Gastrocnemius medialis (tissue), 4 donors: ENCODE measurements at regions not wholly inside any gene's neighbourhood (a gene's known extent, or its start where the extent isn't known, plus 50 kb on each side); places are given as distances from the start of the nearest gene placed in this dataset.

Source experiments
- POLR2A ChIP-seq, 2 donors: fragments of 450-650 bp; IDR thresholded peaks; one replicate each; pipeline ENCODE4 v1.6.1; 2017; ENCODE audit warnings: antibody characterized with exemption in 2 of 2, mild to moderate bottlenecking in 2 of 2, moderate library complexity in 2 of 2
- TF ChIP-seq, protein P1 (sequence below), 5 experiments: fragments of 450-650 bp in 3 of 5; fragments of 200-600 bp in 2 of 5; sonication (generic) in 2 of 5; IDR thresholded peaks in 4 of 5; conservative IDR thresholded peaks in 1 of 5; 1 replicate in 4 of 5; 2 replicates in 1 of 5; pipeline ENCODE4 v1.5.1; 2016 to 2019; ENCODE audit warnings: antibody characterized with exemption in 5 of 5, mild to moderate bottlenecking in 3 of 5, moderate library complexity in 3 of 5

DNA sequence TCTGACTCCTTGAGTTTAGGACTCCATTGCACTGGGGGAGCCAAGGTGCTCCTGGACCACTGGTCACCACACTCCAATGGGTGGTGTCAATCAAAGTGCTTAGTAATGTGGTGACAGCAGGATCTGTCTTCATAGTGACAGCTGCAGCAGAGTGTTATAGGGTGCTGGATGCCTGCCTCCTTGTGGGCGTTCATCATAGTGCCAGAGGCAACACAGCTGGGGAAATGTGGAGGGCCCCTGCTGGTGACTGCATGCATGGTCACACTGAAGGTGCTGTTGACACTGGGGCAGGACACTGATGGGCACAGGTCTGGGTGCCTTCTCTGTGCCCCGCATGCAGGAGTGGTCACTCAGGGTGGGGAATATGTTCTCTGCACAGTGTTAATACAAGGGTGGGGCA, 177.5 kb upstream of the CDH8 start:
- no peak for TF ChIP-seq POLR2A (IDR thresholded peaks at IDR 0.05)
- TF ChIP-seq, protein P1, sequence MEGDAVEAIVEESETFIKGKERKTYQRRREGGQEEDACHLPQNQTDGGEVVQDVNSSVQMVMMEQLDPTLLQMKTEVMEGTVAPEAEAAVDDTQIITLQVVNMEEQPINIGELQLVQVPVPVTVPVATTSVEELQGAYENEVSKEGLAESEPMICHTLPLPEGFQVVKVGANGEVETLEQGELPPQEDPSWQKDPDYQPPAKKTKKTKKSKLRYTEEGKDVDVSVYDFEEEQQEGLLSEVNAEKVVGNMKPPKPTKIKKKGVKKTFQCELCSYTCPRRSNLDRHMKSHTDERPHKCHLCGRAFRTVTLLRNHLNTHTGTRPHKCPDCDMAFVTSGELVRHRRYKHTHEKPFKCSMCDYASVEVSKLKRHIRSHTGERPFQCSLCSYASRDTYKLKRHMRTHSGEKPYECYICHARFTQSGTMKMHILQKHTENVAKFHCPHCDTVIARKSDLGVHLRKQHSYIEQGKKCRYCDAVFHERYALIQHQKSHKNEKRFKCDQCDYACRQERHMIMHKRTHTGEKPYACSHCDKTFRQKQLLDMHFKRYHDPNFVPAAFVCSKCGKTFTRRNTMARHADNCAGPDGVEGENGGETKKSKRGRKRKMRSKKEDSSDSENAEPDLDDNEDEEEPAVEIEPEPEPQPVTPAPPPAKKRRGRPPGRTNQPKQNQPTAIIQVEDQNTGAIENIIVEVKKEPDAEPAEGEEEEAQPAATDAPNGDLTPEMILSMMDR (IDR thresholded peaks at IDR 0.05 in 4 of 5, conservative IDR thresholded peaks at IDR 0.05 in 1 of 5), result no peak
